Renal cortical epithelial cell (primary cell): ENCODE measurements at regions not wholly inside any gene's neighbourhood (a gene's known extent, or its start where the extent isn't known, plus 50 kb on each side); places are given as distances from the start of the nearest gene placed in this dataset.
"Not testable (repeated sequence)": the region's sequence is repeated elsewhere in the genome, so short reads cannot be mapped to it uniquely, and the experiment has no call there.

Experiments
- DNase-seq: peaks from one replicate; pipeline ENCODE4 v3.0.0-alpha.2; 2011; ENCODE audit warnings: low read depth

DNA sequence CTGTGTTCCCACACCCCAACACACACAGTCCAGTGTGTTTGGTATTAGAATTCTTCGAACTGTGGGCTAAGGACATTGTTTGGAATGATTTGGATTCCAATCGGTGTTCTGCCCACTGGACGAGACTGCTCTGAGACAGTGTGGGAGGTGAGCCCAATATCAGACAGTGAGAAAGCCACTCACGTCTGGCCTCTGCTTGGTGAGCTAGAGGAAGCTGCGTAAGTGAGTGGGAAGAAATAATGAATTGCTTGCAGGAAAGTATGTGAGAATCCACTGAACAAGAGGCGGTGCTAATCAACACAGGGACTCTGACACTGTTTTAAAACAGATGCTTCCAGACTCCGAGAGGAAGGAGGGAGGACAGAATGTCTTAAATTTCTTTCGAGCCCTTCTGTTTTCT, 675.0 kb upstream of the ANKRD30A start:
- DNase-seq, result no peak

- DNase-seq, result peak; percentile 59
Observed at GRCh38 chr10:36448760-36449691, 676.4 kb upstream of the ANKRD30A start.

GRCh38 chr10:36446881-36447280, 678.5 kb upstream of the ANKRD30A start:
- peak; percentile 18 for DNase-seq

- no peak for DNase-seq
Observed at GRCh38 chr10:36443233-36443632, 682.2 kb upstream of the ANKRD30A start.

GRCh38 chr10:36441557-36441956, 683.8 kb upstream of the ANKRD30A start:
- DNase-seq, result peak; percentile 92

DNA sequence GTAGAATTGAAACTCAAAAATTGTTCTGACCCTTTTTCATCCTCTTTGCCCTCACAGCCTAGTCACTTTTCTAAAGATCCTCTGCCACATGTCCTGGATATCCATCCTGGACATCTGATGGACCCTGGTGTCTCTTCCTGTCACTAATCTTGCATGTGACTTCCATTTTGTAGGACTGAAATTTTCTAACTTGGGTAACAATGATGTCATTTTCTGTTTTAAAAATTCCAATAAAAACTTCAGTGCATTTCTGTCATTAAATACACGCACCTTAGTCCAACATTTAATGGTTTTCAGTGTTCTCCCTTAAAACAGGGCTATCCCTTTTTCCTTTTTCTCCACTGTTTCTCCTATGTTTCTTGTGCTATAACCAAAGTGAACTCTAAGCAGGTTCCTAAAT, 684.9 kb upstream of the ANKRD30A start:
- DNase-seq, result no peak

DNA sequence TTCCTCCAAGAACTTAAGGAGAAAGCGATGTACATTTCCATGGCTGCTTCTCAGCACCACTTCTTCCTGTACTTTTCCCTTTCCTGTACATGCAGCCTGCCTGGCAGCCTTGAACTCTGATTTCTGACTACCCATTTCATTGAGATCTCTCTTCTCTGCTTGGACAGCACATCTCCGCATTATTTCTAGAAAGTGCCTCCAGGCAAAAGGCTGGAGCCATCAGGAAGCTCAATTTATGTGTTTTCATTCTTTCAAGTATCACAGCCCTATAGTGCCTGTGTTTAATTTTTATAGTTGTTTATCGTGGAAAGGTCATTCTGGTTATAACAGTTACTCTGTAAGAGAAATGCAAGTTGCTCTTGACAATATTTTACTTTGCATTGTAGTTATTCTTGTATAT, 688.0 kb upstream of the ANKRD30A start:
- DNase-seq, result no peak

- DNase-seq, result no peak
Observed at GRCh38 chr10:36428507-36428906, 696.9 kb upstream of the ANKRD30A start.

GRCh38 chr10:36425131-36425797, 700.1 kb upstream of the ANKRD30A start:
- no peak for DNase-seq

GRCh38 chr10:36424502-36424901, 700.9 kb upstream of the ANKRD30A start:
- DNase-seq, result peak; percentile 65

GRCh38 chr10:36423821-36424248, 701.6 kb upstream of the ANKRD30A start:
- DNase-seq, result peak; percentile 93

DNA sequence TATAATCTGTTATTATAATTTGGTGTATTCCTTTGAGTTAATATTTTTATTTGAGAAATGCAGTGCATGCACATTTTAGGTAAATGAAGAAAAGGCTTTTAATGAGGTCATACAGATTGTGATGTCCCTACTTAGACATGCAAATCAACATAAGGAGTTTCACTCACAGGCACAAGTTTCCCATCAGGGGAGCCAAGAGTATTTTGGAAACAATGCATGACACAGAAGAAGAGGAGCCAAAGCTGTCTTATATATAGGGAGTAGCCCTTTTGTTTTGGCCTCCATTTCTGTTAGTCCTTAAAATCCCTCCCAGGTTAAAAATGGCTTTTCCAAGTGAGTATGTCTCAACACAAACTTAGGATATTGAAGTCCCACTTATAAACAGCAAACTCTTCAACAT, 703.4 kb upstream of the ANKRD30A start:
- no peak for DNase-seq

DNA sequence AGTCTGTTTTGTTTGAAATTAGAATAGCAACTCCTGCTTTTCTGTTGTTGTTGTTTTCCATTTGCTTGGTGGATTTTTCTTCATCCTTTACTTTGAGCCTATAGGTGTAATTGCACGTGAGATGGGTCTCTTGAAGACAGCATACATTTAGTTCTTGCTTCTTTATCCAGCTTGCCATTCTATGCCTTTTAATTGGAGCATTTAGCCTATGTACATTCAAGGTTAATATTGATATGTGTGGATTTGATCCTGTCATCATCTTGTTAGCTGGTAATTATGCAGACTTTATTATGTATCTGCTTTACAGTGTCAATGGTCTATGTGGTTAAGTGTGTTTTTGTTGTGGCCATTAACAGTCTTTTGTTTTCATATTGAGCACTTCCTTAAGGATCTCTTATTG, 708.9 kb upstream of the ANKRD30A start:
- no peak for DNase-seq

DNA sequence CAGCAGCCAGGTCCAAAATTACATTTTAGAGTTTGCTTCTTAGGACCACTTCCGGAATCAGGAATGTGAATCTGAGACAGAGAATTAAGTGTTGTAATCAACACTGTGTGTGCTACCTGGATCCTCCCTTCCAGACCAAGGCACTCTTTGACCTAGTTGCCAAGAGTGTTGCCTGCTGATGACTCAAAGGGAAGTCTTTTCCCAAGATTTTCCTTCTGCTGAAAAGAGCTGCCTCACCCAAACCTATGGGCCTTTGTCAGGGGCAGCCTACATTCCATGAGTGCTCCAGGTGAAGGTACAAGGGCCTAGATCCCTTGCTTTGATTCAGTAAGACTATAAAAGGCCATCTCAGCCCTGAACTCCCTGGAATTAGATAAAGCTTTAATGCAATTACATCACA, 712.5 kb upstream of the ANKRD30A start:
- peak; percentile 35 for DNase-seq

DNA sequence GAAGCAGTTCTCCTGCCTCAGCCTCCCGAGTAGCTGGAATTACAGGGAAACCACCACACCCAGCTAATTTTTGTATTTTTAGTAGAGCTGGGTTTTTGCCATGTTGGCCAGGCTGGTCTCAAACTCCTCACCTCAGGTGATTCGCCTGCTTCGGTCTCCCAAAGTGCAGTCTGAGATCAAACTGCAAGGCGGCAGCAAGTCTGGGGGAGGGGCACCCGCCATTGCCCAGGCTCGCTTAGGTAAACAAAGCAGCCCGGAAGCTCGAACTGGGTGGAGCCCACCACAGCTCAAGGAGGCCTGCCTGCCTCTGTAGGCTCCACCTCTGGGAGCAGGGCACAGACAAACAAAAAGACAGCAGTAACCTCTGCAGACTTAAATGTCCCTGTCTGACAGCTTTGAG, 725.2 kb upstream of the ANKRD30A start:
- not testable (repeated sequence) for DNase-seq

DNA sequence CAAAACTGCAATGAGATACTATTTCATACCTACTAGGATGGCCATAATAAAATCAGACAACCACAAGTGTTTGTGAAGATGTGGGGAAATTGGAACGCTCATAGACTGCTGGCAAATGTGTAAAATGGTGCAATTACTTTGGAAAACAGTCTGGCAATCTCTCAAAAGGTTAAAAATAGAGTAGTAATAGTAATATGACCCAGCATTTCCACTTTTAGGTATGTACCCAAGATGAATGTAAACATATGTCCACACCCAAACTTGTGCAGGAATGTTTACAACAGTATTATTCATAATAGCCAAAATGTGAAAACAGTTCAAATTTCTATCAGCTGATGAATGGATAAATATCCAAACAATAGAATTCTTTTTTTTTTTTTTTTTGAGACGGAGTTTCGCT, 731.6 kb upstream of the ANKRD30A start:
- no peak for DNase-seq

GRCh38 chr10:36391405-36391804, 734.0 kb upstream of the ANKRD30A start:
- no peak for DNase-seq

DNA sequence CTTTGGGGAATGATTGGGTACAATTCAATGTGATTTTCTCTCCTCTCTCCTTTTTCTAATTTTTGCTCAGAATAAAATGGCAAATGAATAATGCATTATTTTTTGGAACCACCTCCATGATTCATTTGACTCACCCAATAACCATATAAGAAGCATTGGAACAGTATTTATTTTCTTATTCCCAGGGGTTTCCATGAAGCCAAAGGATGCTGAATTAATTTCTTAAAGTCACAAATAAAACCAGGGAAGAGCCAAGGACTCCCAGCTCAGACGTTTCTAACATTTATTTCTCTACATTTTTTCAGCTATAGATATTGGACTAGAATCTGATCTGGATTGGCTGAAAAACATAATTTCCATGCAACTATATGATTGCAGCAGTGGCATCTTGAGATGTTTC, 735.2 kb upstream of the ANKRD30A start:
- DNase-seq, result no peak

DNA sequence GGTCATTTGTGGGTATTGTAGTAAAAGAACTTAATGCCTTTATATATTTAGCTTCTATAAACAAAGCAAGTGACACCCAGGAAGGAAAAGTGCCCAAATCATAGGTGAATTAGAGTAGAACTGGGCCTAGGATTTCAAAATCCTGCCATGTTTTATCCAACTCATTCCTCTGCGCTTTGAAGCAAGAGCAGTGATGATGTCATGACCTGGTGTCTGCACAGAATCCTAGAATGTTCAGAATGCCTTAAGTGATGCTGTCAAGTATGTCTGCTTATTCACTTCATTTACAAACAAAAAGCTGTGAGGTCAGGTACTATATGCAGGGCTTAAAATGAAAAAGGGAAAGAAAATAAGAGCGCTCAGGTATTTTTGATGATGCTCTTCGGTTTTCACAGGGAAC, 737.2 kb upstream of the ANKRD30A start:
- no peak for DNase-seq

DNA sequence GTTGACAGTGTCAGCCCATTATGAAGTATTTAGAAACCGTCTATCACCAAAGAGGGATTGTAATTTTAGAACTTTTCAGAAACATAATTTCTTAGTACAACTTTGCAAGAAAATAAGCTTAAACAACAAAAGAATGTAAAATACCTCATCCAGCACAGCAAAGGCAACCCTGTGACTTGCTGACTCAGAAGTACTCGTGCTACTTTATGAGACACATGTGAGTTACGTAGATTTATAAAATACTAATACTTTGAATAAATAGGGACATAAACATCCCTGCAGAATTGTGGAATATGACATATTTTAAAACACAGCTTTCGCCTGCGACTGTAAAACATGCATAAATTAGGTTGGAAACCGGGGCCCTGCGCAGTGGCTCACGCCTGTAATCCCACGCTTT, 739.7 kb upstream of the ANKRD30A start:
- DNase-seq, result no peak

DNA sequence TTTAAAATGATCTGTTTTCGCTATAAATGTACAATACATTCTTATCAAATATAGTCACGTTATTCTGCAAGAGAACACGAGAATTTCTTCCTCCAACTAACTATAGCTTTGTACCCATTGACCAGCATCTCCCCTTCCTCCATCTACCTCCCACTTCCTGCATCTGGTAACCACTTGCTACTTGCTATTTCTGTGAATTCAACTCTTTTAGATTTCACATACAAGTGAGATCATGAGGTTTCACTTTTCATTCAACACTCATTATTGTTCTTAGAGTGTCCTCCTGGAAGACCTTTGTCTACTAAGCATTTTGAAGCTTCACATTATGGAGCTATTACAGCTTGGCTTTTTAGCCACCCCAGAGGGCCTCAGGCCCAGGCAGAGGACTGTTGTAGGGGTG, 741.3 kb upstream of the FZD8 start:
- DNase-seq, result no peak

DNA sequence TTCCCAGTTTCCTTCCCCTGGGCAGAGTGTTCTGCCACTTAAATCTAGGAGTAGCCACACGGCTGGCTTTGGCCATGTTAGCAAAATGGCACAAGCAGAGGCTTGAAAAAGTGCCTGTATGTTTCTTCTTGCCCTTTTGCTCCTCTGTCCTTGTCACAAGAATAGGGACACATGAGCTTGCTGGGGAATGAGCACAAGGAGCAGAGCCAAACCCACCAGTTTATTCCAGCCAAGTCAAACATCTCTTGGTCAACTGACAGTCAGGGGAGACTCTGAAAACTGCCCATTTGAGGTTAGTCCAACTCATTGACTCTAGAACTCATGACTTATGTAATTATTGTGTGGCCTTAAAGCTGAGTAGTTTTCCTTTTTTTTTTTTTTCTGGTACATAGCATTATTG, 739.7 kb upstream of the FZD8 start:
- no peak for DNase-seq

GRCh38 chr10:36380538-36380937, 738.4 kb upstream of the FZD8 start:
- no peak for DNase-seq
